Smooth muscle cell (in vitro differentiated cells): ENCODE measurements at regions not wholly inside any gene's neighbourhood (a gene's known extent, or its start where the extent isn't known, plus 50 kb on each side); places are given as distances from the start of the nearest gene placed in this dataset.
A peak's percentile ranks its signal among the peaks of the same experiment; 100 is the strongest.

Source experiments
- DNase-seq: peaks from one replicate; lab custom pipeline; 2025; ENCODE audit not compliant: unreplicated experiment; lab: John Stamatoyannopoulos, UW
- H2AFZ ChIP-seq: fragments of 200-600 bp; sonication (generic); 2 replicates; pipeline ENCODE4 v1.6.0; 2016; ENCODE audit warnings: antibody characterized with exemption, low read depth, mild to moderate bottlenecking
- H3F3A ChIP-seq: fragments of 200-600 bp; sonication (generic); 2 replicates; pipeline ENCODE4 v1.6.0; 2017; ENCODE audit warnings: antibody characterized with exemption, low read depth
- H3K27ac ChIP-seq: fragments of 200-600 bp; sonication (generic); 2 replicates; pipeline ENCODE4 v1.5.1; 2016; ENCODE audit warnings: low read depth, mild to moderate bottlenecking
- H3K27me3 ChIP-seq: fragments of 200-600 bp; sonication (generic); 2 replicates; pipeline ENCODE4 v1.6.1; 2016; ENCODE audit warnings: low read depth, mild to moderate bottlenecking
- H3K36me3 ChIP-seq: fragments of 200-600 bp; sonication (generic); 2 replicates; pipeline ENCODE4 v1.5.1; 2016; ENCODE audit warnings: low read depth
- H3K4me1 ChIP-seq: fragments of 200-600 bp; sonication (generic); 2 replicates; pipeline ENCODE4 v1.5.1; 2016; ENCODE audit warnings: low read depth
- H3K4me2 ChIP-seq: fragments of 200-600 bp; sonication (generic); 2 replicates; pipeline ENCODE4 v1.6.0; 2016; ENCODE audit warnings: mild to moderate bottlenecking
- H3K4me3 ChIP-seq: fragments of 200-600 bp; sonication (generic); 2 replicates; pipeline ENCODE4 v1.5.1; 2016; ENCODE audit warnings: mild to moderate bottlenecking
- H3K79me2 ChIP-seq: fragments of 200-600 bp; sonication (generic); 2 replicates; pipeline ENCODE4 v1.6.0; 2016; ENCODE audit warnings: low read depth, mild to moderate bottlenecking
- H3K9ac ChIP-seq: fragments of 200-600 bp; sonication (generic); 2 replicates; pipeline ENCODE4 v1.6.0; 2016; ENCODE audit warnings: low read depth
- H3K9me3 ChIP-seq: fragments of 200-600 bp; sonication (generic); replicated peaks from 2 replicates; pipeline ENCODE4 v1.5.1; 2016; ENCODE audit warnings: low read depth
- H4K20me1 ChIP-seq: fragments of 200-600 bp; sonication (generic); 2 replicates; pipeline ENCODE4 v1.6.0; 2016; ENCODE audit warnings: low read depth
- CTCF ChIP-seq: fragments of 200-600 bp; sonication (generic); IDR thresholded peaks from 2 replicates; pipeline ENCODE4 v1.5.1; 2017; ENCODE audit warnings: borderline replicate concordance, mild to moderate bottlenecking, antibody characterized with exemption; ENCODE audit not compliant: insufficient read depth, poor library complexity, severe bottlenecking
- WGBS: methylation state at CpG from one replicate; pipeline ENCODE4 v1.1.7; 2016; ENCODE audit warnings: low lambda C conversion rate; 5-methylcytosine and 5-hydroxymethylcytosine counted together

GRCh38 chr5:143546394-143546793, 142.9 kb upstream of the NR3C1 start:
- H3K36me3 ChIP-seq = no peaks in the 10 kb centered on the region

GRCh38 chr5:143544606-143545005, 141.1 kb upstream of the NR3C1 start:
- Histone ChIP-seq H3F3A (peaks cover 10% of the 10 kb centered on the region), H3K4me1 (peaks cover 12% of the 10 kb centered on the region), H3K27ac (no peak overlapping the region), H3K4me2 (peak overlapping the region; percentile 60), H3K9me3 (peaks cover 3% of the 10 kb centered on the region), H3K79me2 (no peaks in the 10 kb centered on the region), H4K20me1 (no peaks in the 10 kb centered on the region), H3K36me3 (no peaks in the 10 kb centered on the region), H3K9ac (no peak overlapping the region), H2AFZ (no peak overlapping the region), H3K27me3 (no peaks in the 10 kb centered on the region), H3K4me3 (no peak overlapping the region)
- no peak for DNase-seq
- TF ChIP-seq CTCF = no peak

More at GRCh38 chr5:143546394-143546793, 142.9 kb upstream of the NR3C1 start:
- Histone ChIP-seq H3K27ac (no peak overlapping the region), H3K4me3 (no peak overlapping the region), H3F3A (peaks cover 10% of the 10 kb centered on the region), H2AFZ (no peak overlapping the region), H3K9me3 (no peaks in the 10 kb centered on the region), H3K4me1 (peaks cover 12% of the 10 kb centered on the region), H3K79me2 (no peaks in the 10 kb centered on the region), H3K4me2 (no peak overlapping the region), H3K27me3 (no peaks in the 10 kb centered on the region), H4K20me1 (no peaks in the 10 kb centered on the region), H3K9ac (no peak overlapping the region)
- TF ChIP-seq CTCF = no peak
- no peak for DNase-seq

- Histone ChIP-seq H3K9me3 (peaks cover 11% of the 10 kb centered on the region), H3K36me3 (no peaks in the 10 kb centered on the region), H2AFZ (no peak overlapping the region), H3F3A (peaks cover 10% of the 10 kb centered on the region), H3K4me3 (no peak overlapping the region), H3K79me2 (no peaks in the 10 kb centered on the region), H4K20me1 (no peaks in the 10 kb centered on the region), H3K27ac (peak overlapping the region; percentile 75), H3K4me2 (peak overlapping the region; percentile 60), H3K9ac (peak overlapping the region; percentile 23), H3K4me1 (peaks cover 12% of the 10 kb centered on the region), H3K27me3 (no peaks in the 10 kb centered on the region)
- 61% methylated on average over 2 of the region's 2 CpGs for WGBS
- TF ChIP-seq CTCF = no peak
- DNase-seq = no peak
These were observed 140.1 kb upstream of the NR3C1 start for GRCh38 chr5:143543358-143544255.

- Histone ChIP-seq H3K27ac (peak overlapping the region; percentile 75), H3K27me3 (no peaks in the 10 kb centered on the region), H3K9ac (no peak overlapping the region), H3K4me2 (peak overlapping the region; percentile 60), H3K4me1 (peaks cover 12% of the 10 kb centered on the region), H3K36me3 (no peaks in the 10 kb centered on the region), H3K79me2 (no peaks in the 10 kb centered on the region), H2AFZ (no peak overlapping the region), H3F3A (peaks cover 10% of the 10 kb centered on the region), H3K4me3 (no peak overlapping the region), H4K20me1 (no peaks in the 10 kb centered on the region), H3K9me3 (peaks cover 11% of the 10 kb centered on the region)
- DNase-seq = no peak
- WGBS = 24% methylated on average over 3 of the region's 3 CpGs
- no peak for TF ChIP-seq CTCF
These were observed 139.3 kb upstream of the NR3C1 start for GRCh38 chr5:143542798-143543144.
